ENCODE measurements at regions not wholly inside any gene's neighbourhood (a gene's known extent, or its start where the extent isn't known, plus 50 kb on each side); places are given as distances from the start of the nearest gene placed in this dataset.

- no peak for DNase-seq (ENCODE audit: low read depth in 4 of 4, low spot score in 2 of 4)
Observed at GRCh38 chr3:109897734-109898133, 560.4 kb upstream of the DPPA4 start.

GRCh38 chr3:109899925-109900324 lies 562.6 kb upstream of the DPPA4 start:
- DNase-seq (ENCODE audit: low read depth in 4 of 4, low spot score in 2 of 4) = no peak

- no peak for DNase-seq (ENCODE audit: low read depth in 4 of 4, low spot score in 2 of 4)
Observed at GRCh38 chr3:109900783-109901182, 563.4 kb upstream of the DPPA4 start.

GRCh38 chr3:109902549-109902948 lies 565.2 kb upstream of the DPPA4 start:
- DNase-seq (ENCODE audit: low read depth in 4 of 4, low spot score in 2 of 4) = no peak

GRCh38 chr3:109903100-109903499 lies 565.8 kb upstream of the DPPA4 start:
- DNase-seq (ENCODE audit: low read depth in 4 of 4, low spot score in 2 of 4) = no peak

GRCh38 chr3:109910772-109911171 lies 573.4 kb upstream of the DPPA4 start:
- DNase-seq (ENCODE audit: low read depth in 4 of 4, low spot score in 2 of 4) = no peak

- no peak for DNase-seq (ENCODE audit: low read depth in 4 of 4, low spot score in 2 of 4)
Observed at GRCh38 chr3:109918740-109919139, 581.4 kb upstream of the DPPA4 start.

GRCh38 chr3:109920749-109921148 lies 583.4 kb upstream of the DPPA4 start:
- no peak for DNase-seq (ENCODE audit: low read depth in 4 of 4, low spot score in 2 of 4)

- DNase-seq (ENCODE audit: low read depth in 4 of 4, low spot score in 2 of 4) = peak in 1 of 4 donors; percentile 15
Observed at GRCh38 chr3:109921509-109921908, 584.2 kb upstream of the DPPA4 start.

GRCh38 chr3:109922856-109923255 lies 585.5 kb upstream of the DPPA4 start:
- DNase-seq (ENCODE audit: low read depth in 4 of 4, low spot score in 2 of 4) = no peak

- no peak for DNase-seq (ENCODE audit: low read depth in 4 of 4, low spot score in 2 of 4)
Observed at GRCh38 chr3:109923431-109923830, 586.1 kb upstream of the DPPA4 start.

- DNase-seq (ENCODE audit: low read depth in 4 of 4, low spot score in 2 of 4) = no peak
Observed at GRCh38 chr3:109924196-109924595, 586.9 kb upstream of the DPPA4 start.

GRCh38 chr3:109926376-109926775 lies 589.0 kb upstream of the DPPA4 start:
- no peak for DNase-seq (ENCODE audit: low read depth in 4 of 4, low spot score in 2 of 4)

GRCh38 chr3:109927161-109927560 lies 589.8 kb upstream of the DPPA4 start:
- DNase-seq (ENCODE audit: low read depth in 4 of 4, low spot score in 2 of 4) = no peak

- DNase-seq (ENCODE audit: low read depth in 4 of 4, low spot score in 2 of 4) = no peak
Observed at GRCh38 chr3:109927726-109928125, 590.4 kb upstream of the DPPA4 start.

- DNase-seq (ENCODE audit: low read depth in 4 of 4, low spot score in 2 of 4) = no peak
Observed at GRCh38 chr3:109930582-109930981, 593.2 kb upstream of the DPPA4 start.

GRCh38 chr3:109933576-109933975 lies 596.2 kb upstream of the DPPA4 start:
- DNase-seq (ENCODE audit: low read depth in 4 of 4, low spot score in 2 of 4) = no peak

- DNase-seq (ENCODE audit: low read depth in 4 of 4, low spot score in 2 of 4) = no peak
Observed at GRCh38 chr3:109939817-109940216, 602.5 kb upstream of the DPPA4 start.

GRCh38 chr3:109943181-109943580 lies 605.8 kb upstream of the DPPA4 start:
- DNase-seq (ENCODE audit: low read depth in 4 of 4, low spot score in 2 of 4) = no peak

GRCh38 chr3:109944836-109945235 lies 607.5 kb upstream of the DPPA4 start:
- no peak for DNase-seq (ENCODE audit: low read depth in 4 of 4, low spot score in 2 of 4)

GRCh38 chr3:109952924-109953323 lies 615.6 kb upstream of the DPPA4 start:
- no peak for DNase-seq (ENCODE audit: low read depth in 4 of 4, low spot score in 2 of 4)

GRCh38 chr3:109963831-109964230 lies 626.5 kb upstream of the DPPA4 start:
- DNase-seq (ENCODE audit: low read depth in 4 of 4, low spot score in 2 of 4) = no peak

GRCh38 chr3:109973733-109974132 lies 636.4 kb upstream of the DPPA4 start:
- no peak for DNase-seq (ENCODE audit: low read depth in 4 of 4, low spot score in 2 of 4)

- no peak for DNase-seq (ENCODE audit: low read depth in 4 of 4, low spot score in 2 of 4)
Observed at GRCh38 chr3:109977897-109978296, 640.6 kb upstream of the DPPA4 start.

All from left renal cortex interstitium (tissue), 4 donors.